ENCODE measurements at regions not wholly inside any gene's neighbourhood (a gene's known extent, or its start where the extent isn't known, plus 50 kb on each side); places are given as distances from the start of the nearest gene placed in this dataset.

DNA sequence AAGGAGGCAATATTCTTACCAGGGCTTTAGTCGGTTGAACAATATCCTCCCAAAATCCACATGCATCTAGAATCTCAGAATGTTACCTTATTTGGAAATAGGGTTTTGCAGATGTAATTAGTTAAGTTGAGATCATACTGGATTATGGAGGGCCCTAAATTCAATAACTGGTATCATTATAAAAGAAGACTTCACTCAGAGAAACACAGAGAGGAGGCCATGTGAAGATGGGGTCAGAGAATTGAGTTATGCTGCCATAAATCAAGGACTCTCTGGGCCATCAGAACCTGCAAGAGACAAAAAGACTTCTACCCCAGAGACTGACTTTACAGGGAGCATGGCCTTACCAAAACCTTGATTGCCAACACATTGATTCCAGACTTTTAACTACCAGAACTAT is 1611.1 kb downstream of the SLITRK5 start:
- TF ChIP-seq POLR2A (IDR thresholded peaks at IDR 0.05; ENCODE audit: low read length) (no peak), GATA1 (IDR thresholded peaks at IDR 0.05; ENCODE audit: low read depth, low read length) (no peak)

All from erythroblast (primary cell).